ENCODE measurements at regions not wholly inside any gene's neighbourhood (a gene's known extent, or its start where the extent isn't known, plus 50 kb on each side); places are given as distances from the start of the nearest gene placed in this dataset.

GRCh38 chr2:123153041-123153440 is 872.0 kb upstream of the CNTNAP5 start:
- TF ChIP-seq, protein P1, sequence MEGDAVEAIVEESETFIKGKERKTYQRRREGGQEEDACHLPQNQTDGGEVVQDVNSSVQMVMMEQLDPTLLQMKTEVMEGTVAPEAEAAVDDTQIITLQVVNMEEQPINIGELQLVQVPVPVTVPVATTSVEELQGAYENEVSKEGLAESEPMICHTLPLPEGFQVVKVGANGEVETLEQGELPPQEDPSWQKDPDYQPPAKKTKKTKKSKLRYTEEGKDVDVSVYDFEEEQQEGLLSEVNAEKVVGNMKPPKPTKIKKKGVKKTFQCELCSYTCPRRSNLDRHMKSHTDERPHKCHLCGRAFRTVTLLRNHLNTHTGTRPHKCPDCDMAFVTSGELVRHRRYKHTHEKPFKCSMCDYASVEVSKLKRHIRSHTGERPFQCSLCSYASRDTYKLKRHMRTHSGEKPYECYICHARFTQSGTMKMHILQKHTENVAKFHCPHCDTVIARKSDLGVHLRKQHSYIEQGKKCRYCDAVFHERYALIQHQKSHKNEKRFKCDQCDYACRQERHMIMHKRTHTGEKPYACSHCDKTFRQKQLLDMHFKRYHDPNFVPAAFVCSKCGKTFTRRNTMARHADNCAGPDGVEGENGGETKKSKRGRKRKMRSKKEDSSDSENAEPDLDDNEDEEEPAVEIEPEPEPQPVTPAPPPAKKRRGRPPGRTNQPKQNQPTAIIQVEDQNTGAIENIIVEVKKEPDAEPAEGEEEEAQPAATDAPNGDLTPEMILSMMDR (IDR thresholded peaks at IDR 0.05), result no peak
- TF ChIP-seq POLR2A (IDR thresholded peaks at IDR 0.05), result no peak

All from Peyer's patch (tissue), 4 donors.